Muscle of back (tissue), 3 donors: ENCODE measurements at regions not wholly inside any gene's neighbourhood (a gene's known extent, or its start where the extent isn't known, plus 50 kb on each side); places are given as distances from the start of the nearest gene placed in this dataset.

ENCODE experiments used
- DNase-seq, 3 donors: peaks; one replicate each; pipeline versions ENCODE4 v3.0.0 to v3.0.0-alpha.2; 2013

GRCh38 chr2:196315388-196316049 lies 144.1 kb upstream of the STK17B start:
- DNase-seq = no peak

GRCh38 chr2:196316050-196316430 lies 144.7 kb upstream of the STK17B start:
- no peak for DNase-seq

GRCh38 chr2:196318517-196319377 lies 147.4 kb upstream of the STK17B start:
- no peak for DNase-seq

DNA sequence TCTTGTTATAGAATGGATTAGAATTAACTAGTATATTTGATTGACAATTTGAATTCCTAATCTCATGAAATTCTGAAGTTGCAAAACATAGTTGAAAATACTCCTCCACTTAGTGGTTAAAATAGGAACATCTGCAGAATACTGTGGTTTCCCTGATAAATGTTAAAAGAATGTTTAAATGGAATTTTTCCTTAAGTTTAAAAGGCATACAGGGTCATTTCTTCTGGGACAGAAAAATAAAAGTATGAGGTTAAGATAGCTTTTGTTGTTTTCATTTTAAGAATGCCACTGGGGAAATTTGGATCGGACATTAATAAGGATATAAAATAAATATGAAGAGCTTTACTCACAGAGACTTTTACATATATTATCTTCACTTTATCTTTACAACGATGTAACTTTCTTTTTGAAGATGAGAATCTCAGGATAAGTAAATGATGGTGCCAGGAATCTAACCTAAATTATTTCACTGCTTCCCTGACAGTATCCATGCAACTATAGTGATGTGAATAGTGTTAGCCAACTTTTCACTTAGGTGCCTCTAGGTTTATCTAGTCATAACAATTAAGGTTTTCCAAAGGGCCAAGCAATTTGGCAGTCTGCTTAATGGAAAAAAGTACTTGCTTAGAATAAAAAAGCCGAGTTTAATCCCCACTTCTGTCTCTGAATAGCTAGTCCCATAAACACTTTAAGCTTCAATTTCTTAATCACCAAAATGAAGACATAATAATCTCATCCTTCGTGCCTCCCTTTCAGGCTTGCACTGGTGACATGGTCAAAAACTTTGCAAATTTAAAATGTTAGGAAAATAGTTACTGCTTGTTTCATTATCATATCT lies 151.8 kb upstream of the STK17B start:
- DNase-seq = peak in 1 of 3 donors; percentile 35

DNA sequence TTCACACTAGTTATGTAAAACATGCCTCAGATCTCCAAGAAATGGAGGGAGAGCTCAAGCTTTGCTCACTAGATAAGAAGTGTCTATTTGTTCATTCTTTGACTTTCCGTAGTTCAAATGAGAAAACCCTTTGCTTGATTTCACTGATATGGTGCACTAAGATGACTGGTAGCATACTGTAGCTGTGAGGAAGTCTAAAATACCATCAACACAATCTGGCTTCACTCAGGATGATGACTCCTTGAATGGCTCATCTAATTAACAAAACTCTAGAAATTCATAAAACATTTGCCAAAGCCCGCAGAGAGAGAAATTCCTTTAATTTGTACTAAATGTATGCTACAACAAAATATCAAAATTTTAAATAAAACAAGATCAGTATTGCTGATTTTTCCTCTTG lies 152.8 kb upstream of the STK17B start:
- DNase-seq = peak in 1 of 3 donors; percentile 25

DNA sequence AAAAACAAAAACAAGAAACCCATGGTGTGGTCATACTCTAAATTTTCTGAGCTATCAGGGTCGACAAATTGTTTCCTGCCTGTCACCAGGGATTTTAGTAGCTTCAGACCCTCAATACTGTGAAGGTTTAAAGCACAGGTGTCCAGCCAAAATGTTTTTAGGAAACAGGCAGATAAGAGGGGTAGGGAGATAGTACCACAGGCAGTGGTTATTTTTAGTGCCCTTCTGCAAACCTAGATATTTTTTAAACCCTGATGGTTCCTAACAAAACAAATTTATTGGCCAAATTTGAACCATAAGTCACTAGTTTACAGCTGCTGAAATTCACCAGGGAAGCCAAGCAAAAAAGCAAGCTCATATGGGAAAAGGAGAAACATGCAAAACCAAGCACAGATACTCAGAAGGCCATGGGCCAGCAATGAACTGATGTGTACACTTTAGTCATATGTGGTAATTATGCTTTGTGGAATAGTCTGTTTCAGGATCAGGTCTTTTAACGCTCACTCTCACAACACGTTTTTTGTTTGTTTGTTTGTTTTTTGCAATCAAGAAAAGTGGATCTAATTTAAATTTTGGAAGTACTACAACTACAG lies 156.8 kb upstream of the STK17B start:
- no peak for DNase-seq

- DNase-seq = no peak
Measured at GRCh38 chr2:196329959-196330358, 158.6 kb upstream of the STK17B start.

DNA sequence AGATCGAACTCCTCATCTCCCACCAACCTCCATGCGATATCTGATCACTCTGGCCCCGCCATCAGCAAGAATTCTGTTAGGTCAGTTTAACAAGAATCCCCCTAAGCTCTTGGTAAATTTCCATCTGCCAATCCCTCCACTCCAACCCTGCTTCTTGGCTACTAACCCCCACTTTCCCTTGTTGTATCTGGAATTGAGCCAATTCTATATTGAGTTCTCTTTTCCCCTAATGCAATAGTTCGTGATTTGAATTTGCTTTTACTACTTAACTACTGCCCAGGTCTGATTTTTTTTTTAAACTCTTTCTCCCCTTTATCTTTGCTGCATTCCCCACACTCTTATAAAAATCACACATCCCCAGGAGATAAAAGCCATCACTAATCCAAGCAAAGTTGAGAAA lies 159.3 kb upstream of the STK17B start:
- no peak for DNase-seq

- DNase-seq = no peak
Measured at GRCh38 chr2:196331143-196331542, 159.8 kb upstream of the STK17B start.

- DNase-seq = no peak
Measured at GRCh38 chr2:196331851-196332250, 160.5 kb upstream of the STK17B start.

DNA sequence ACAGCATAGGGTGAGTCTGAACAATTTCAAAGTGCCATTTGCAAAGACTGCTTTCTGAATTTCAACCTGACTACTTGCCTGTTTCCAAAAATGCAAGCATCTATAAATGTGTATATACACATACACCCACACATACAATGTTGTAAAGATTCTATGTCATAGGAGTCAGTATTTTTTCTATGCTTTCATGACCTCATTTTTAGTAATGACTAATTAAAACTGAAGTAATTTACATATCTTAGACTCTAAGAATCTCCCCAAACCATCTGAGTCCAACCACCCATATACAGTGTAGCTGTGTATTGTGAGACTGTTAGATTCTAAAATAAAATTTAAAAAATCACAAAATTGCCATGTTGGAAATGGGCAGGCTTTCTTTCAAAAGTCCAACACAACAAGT lies 162.0 kb upstream of the STK17B start:
- no peak for DNase-seq

DNA sequence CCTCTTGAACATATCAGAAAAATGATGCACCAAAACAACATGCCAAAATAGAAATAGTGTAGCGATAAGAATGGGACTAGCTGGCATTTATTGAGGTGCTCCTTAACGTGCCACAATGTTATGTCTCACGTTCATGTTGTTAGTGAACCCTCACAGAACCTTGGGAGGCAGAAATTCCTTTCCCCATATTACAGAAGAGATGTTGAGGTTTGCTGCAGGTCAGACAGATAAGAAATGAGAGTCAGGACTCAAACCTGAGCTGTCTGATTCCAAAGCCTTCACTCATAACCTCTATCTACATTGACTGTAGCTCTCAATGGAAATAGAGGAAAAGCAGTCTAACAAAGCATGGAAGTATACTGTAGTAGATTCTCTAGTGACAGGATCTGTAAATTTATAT lies 163.3 kb upstream of the STK17B start:
- no peak for DNase-seq

DNA sequence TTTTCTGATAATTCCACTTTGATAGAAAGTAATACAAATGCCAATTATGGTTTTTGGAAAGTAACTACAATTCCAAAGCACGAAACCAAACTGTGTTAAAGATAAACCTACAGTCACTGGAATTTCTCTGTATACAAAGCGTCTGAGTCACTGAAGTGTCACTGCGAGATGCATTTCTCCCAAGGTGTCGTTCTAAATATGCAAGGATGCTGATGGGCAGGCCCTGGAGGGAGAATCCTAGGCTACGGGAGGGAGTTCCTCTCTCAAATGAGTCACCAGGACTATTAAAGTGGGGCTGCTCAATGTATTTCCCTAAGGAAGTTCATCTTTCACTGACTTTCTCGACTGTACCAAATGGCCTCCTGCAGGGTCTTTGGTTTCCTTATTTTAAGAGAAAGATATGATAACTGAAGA lies 163.8 kb upstream of the STK17B start:
- peak in 1 of 3 donors; percentile 79 for DNase-seq

DNA sequence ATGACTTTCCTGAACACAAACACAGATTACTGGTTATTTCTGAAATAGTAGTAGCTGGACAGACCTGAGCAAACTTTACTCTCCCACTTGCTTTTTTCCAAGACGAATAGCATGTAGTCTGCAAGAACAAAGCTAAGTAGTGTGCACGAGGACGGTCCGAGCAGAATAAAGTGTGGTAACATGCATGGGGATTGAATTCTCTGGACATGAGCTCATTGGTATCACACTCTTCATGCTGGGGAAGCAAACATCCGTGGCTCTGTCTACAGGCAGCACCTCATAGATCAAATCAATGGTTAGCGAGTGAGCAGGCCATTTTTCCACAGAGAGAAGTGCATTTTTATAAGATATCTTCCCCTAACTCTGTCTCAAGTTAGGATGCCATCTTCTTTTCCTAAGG lies 164.8 kb upstream of the STK17B start:
- no peak for DNase-seq

- DNase-seq = no peak
Measured at GRCh38 chr2:196336715-196337114, 165.3 kb upstream of the STK17B start.

DNA sequence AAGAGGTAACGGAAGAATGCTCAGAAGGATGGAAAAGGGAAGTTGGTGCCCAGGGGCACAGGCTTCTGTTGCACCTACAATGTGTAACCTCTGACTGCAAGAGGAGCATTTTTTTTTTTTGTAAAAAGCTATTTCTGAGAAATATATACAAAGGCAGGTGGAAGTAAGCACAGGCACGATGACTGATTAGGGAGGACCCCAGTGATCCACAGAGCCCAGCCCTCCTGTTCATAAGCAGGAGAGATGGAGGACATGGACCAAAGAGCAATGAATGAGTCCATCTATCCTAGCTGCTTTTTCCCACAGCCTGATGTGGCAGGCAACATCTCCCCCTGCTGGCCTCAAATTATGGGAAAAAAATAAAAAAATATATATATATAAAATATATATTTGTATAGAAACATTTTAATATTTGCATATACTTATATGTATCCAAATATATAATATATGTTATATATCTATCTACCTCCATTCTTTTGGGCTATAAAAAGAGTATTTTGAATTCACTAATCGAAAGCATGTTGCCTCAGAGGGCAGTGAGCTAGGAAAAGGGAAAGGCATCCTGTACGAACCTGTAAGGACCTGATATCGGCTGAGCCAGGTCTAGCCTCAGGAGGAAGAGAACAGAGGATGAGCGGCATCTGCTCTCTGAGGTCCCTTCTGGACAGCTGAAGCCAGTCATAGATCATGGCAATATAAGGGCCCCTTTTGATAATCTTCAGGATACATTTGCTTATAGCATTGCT lies 166.0 kb upstream of the STK17B start:
- peak in 2 of 3 donors; percentile 30 to 40 for DNase-seq

- DNase-seq = peak in 1 of 3 donors; percentile 12
Measured at GRCh38 chr2:196338440-196338839, 167.1 kb upstream of the STK17B start.

DNA sequence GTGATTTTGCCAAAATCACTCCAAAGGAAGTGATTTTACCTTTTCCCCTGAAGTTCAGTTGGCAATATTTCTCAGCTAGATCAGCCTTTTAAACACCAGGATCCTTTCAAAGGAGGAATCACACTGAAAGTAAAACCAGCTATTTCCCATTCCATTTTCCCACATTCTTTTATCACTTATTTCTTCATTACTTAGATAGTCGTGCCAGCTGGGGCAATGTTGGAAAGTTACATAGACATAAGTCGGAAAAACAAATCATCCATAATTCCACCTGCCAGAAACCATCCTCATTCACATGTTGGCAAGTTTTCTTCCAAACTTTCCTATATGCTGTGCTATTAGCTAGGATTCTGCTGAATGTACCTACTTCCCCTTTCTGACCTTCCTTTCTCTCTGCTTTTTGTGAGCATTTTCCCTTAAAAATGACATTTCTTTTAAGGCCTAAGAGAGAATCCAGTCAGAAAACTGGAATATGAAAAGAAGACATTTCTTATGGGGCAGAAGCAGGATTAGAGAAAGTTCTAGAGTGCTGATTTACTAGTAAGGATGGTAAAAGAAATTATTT lies 170.0 kb upstream of the STK17B start:
- DNase-seq = peak in 2 of 3 donors; percentile 5 to 26

GRCh38 chr2:196344397-196344796 lies 173.0 kb upstream of the STK17B start:
- no peak for DNase-seq

GRCh38 chr2:196353717-196354116 lies 182.3 kb upstream of the STK17B start:
- no peak for DNase-seq

DNA sequence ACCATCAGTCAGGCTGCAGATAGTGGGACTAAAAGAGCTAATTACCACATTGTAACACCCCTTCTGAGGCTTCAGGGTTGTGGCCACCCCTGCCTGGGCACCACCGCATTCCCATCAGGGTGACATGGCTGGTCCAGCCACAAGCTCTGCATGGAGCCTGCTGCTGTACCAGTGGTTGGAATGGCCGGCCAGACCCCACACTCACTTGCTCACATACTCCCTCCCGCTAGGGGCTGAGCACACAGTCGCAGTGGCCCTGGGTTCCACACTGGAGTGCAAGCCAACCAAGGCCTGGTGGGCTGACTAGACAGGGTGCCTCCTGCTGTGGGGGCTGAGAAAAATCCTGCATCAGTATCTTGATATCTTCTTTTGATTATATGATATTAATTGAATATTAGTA lies 182.8 kb upstream of the STK17B start:
- no peak for DNase-seq
